H1 (cell line): ENCODE measurements at regions not wholly inside any gene's neighbourhood (a gene's known extent, or its start where the extent isn't known, plus 50 kb on each side); places are given as distances from the start of the nearest gene placed in this dataset.

Experiments used
- CTCF ChIA-PET: fragments of 300-600 bp; sonication (Branson Sonifier 250); formaldehyde crosslinking; loops from one replicate; lab custom pipeline; 2021; ENCODE audit not compliant: partially characterized antibody; lab: Charles Lee
- POLR2A ChIA-PET: fragments of 300-600 bp; sonication (Branson Sonifier 250); formaldehyde crosslinking; loops from one replicate; lab custom pipeline; 2021; ENCODE audit warnings: inconsistent platforms; ENCODE audit not compliant: partially characterized antibody; lab: Charles Lee
- DNase-seq, 2 experiments: peaks; one replicate each; pipeline versions ENCODE4 v3.0.0 to v3.0.0-alpha.2; 2010 to 2022; ENCODE audit warnings: low spot score in 2 of 2, low read depth in 1 of 2, mixed read lengths in 1 of 2
- FAIRE-seq: peaks from 2 replicates; lab custom pipeline; 2011; peaks lifted over from hg19 to GRCh38; lab: Jason Lieb, UNC
- H2AFZ ChIP-seq: 2 replicates; pipeline ENCODE4 v1.8.1; 2012; ENCODE audit warnings: low read length, inconsistent platforms
- H2AK5ac ChIP-seq: 2 replicates; pipeline ENCODE4 v1.6.1; 2013; ENCODE audit warnings: low read depth, low read length
- H2BK120ac ChIP-seq: replicated peaks from 2 replicates; pipeline ENCODE3; 2013; ENCODE audit warnings: low read depth, low read length, inconsistent platforms
- H2BK12ac ChIP-seq: 2 replicates; pipeline ENCODE4 v1.6.1; 2013; ENCODE audit warnings: low read depth, low read length
- H2BK15ac ChIP-seq: 2 replicates; pipeline ENCODE4 v1.6.1; 2013; ENCODE audit warnings: low read length
- H2BK20ac ChIP-seq: 2 replicates; pipeline ENCODE4 v1.6.1; 2013; ENCODE audit warnings: low read length
- H2BK5ac ChIP-seq: 2 replicates; pipeline ENCODE4 v1.6.1; 2013; ENCODE audit warnings: low read depth, low read length
- H3K14ac ChIP-seq: 2 replicates; pipeline ENCODE4 v1.6.1; 2013; ENCODE audit warnings: inconsistent platforms; ENCODE audit not compliant: insufficient read length
- H3K18ac ChIP-seq: 2 replicates; pipeline ENCODE4 v1.6.1; 2013; ENCODE audit warnings: low read length; ENCODE audit errors: extremely low read depth
- H3K23ac ChIP-seq: 2 replicates; pipeline ENCODE4 v1.6.1; 2013; ENCODE audit warnings: inconsistent platforms; ENCODE audit not compliant: insufficient read length
- H3K23me2 ChIP-seq: 2 replicates; pipeline ENCODE4 v1.6.1; 2013; ENCODE audit warnings: low read depth, low read length
- H3K27ac ChIP-seq: 2 replicates; pipeline ENCODE4 v1.6.1; 2011; ENCODE audit warnings: low read depth, low read length, inconsistent platforms
- H3K27me3 ChIP-seq, 4 experiments: replicated peaks in 1 of 4; 1 replicate in 1 of 4; 2 replicates in 3 of 4; pipeline versions ENCODE4 v1.6.1 to v1.8.1; 2011 to 2013; ENCODE audit warnings: low read length in 3 of 4, mild to moderate bottlenecking in 3 of 4, inconsistent platforms in 2 of 4, mixed read lengths in 2 of 4, moderate library complexity in 1 of 4; ENCODE audit not compliant: control insufficient read depth in 3 of 4, insufficient read depth in 3 of 4; ENCODE audit errors: extremely low read depth in 1 of 4
- H3K36me3 ChIP-seq, 4 experiments: 2 replicates each; pipeline versions ENCODE4 v1.6.1 to v1.8.1; 2011 to 2013; ENCODE audit warnings: mild to moderate bottlenecking in 4 of 4, low read length in 3 of 4, moderate library complexity in 2 of 4, control low read depth in 1 of 4, inconsistent platforms in 1 of 4; ENCODE audit not compliant: insufficient read depth in 4 of 4, control insufficient read depth in 2 of 4
- H3K4ac ChIP-seq: replicated peaks from 2 replicates; pipeline ENCODE3; 2013; ENCODE audit warnings: low read length, low read depth, mixed read lengths, inconsistent platforms; ENCODE audit not compliant: insufficient read length
- H3K4me1 ChIP-seq, 4 experiments: replicated peaks in 1 of 4; 1 replicate in 1 of 4; 2 replicates in 3 of 4; pipeline versions ENCODE4 v1.6.1 to v1.8.1; 2011 to 2013; ENCODE audit warnings: low read length in 3 of 4, inconsistent platforms in 2 of 4, mixed read lengths in 1 of 4; ENCODE audit not compliant: insufficient read depth in 4 of 4, control insufficient read depth in 3 of 4
- H3K4me2 ChIP-seq, 2 experiments: 2 replicates each; pipeline versions ENCODE4 v1.6.1 to v1.8.1; 2011 to 2013; ENCODE audit warnings: low read depth in 2 of 2, low read length in 2 of 2, control low read depth in 1 of 2, inconsistent platforms in 1 of 2, mild to moderate bottlenecking in 1 of 2; ENCODE audit not compliant: insufficient read depth in 1 of 2
- H3K4me3 ChIP-seq, 4 experiments: fragments of 200-600, 300-600 bp in 1 of 4; sonication (generic), shearing (Covaris generic), sonication (Bioruptor Twin) in 1 of 4; 2 replicates each; pipeline versions ENCODE4 v1.5.1 to v1.8.1; 2011 to 2016; ENCODE audit warnings: low read length in 4 of 4, low read depth in 3 of 4, control low read depth in 2 of 4, inconsistent platforms in 2 of 4, mild to moderate bottlenecking in 2 of 4, mixed read lengths in 1 of 4, moderate library complexity in 1 of 4; ENCODE audit not compliant: insufficient read depth in 2 of 4; ENCODE audit errors: extremely low read depth in 1 of 4
- H3K56ac ChIP-seq: replicated peaks from 2 replicates; pipeline ENCODE3; 2013; ENCODE audit warnings: low read depth, mild to moderate bottlenecking, mixed read lengths, low read length, inconsistent platforms; ENCODE audit not compliant: insufficient read length
- H3K79me1 ChIP-seq: 2 replicates; pipeline ENCODE4 v1.6.1; 2013; ENCODE audit warnings: low read depth, low read length, control low read depth
- H3K79me2 ChIP-seq, 2 experiments: 2 replicates each; pipeline versions ENCODE4 v1.6.1 to v1.8.1; 2012 to 2013; ENCODE audit warnings: low read length in 2 of 2, mild to moderate bottlenecking in 2 of 2, inconsistent platforms in 1 of 2; ENCODE audit not compliant: insufficient read depth in 2 of 2, control insufficient read depth in 1 of 2
- H3K9ac ChIP-seq, 4 experiments: replicated peaks in 1 of 4; 1 replicate in 1 of 4; 2 replicates in 3 of 4; pipeline versions ENCODE4 v1.6.1 to v1.8.1; 2011 to 2013; ENCODE audit warnings: low read depth in 3 of 4, low read length in 3 of 4, control low read depth in 2 of 4, mild to moderate bottlenecking in 2 of 4, moderate library complexity in 2 of 4, inconsistent platforms in 1 of 4; ENCODE audit errors: extremely low read depth in 1 of 4
- H3K9me3 ChIP-seq, 2 experiments: 2 replicates each; pipeline versions ENCODE4 v1.6.1 to v1.8.1; 2012 to 2013; ENCODE audit warnings: mild to moderate bottlenecking in 2 of 2, moderate library complexity in 2 of 2, control low read depth in 1 of 2, inconsistent platforms in 1 of 2, low read depth in 1 of 2, low read length in 1 of 2, mixed read lengths in 1 of 2; ENCODE audit not compliant: insufficient read depth in 2 of 2
- H4K20me1 ChIP-seq, 2 experiments: replicated peaks in 1 of 2; 2 replicates each; pipeline versions ENCODE3 to v1.8.1; 2011 to 2013; ENCODE audit warnings: inconsistent platforms in 2 of 2, low read length in 2 of 2, mild to moderate bottlenecking in 1 of 2; ENCODE audit not compliant: insufficient read depth in 2 of 2, control insufficient read depth in 1 of 2
- H4K5ac ChIP-seq: 2 replicates; pipeline ENCODE4 v1.6.1; 2013; ENCODE audit warnings: low read length, low read depth, mixed read lengths, inconsistent platforms; ENCODE audit not compliant: insufficient read length
- H4K8ac ChIP-seq: 2 replicates; pipeline ENCODE4 v1.8.0; 2013; ENCODE audit warnings: mild to moderate bottlenecking, moderate library complexity, low read length, inconsistent platforms; ENCODE audit not compliant: insufficient read depth; ENCODE audit errors: extremely low read depth
- H4K91ac ChIP-seq: replicated peaks from 2 replicates; pipeline ENCODE3; 2013; ENCODE audit warnings: low read length, mixed read lengths, inconsistent platforms; ENCODE audit not compliant: insufficient read length
- CBX5 ChIP-seq: fragments of 300-800, 300-1000 bp; sonication (generic); IDR thresholded peaks from 2 replicates; pipeline ENCODE4 v1.7.1; 2016; ENCODE audit warnings: antibody characterized with exemption, low read length, low read depth
- CHD1 ChIP-seq: IDR thresholded peaks from 2 replicates; pipeline ENCODE4 v1.6.1; 2012; ENCODE audit warnings: low read depth, low read length, improper control_type of control experiment
- CHD2 ChIP-seq: IDR thresholded peaks from 2 replicates; pipeline ENCODE4 v1.6.1; 2012; ENCODE audit warnings: low read length, improper control_type of control experiment
- CREB1 ChIP-seq: IDR thresholded peaks from 2 replicates; pipeline ENCODE4 v1.6.1; 2012; ENCODE audit warnings: inconsistent platforms
- KDM4A ChIP-seq: IDR thresholded peaks from one replicate; pipeline ENCODE4 v1.7.1; 2012; ENCODE audit warnings: low read depth, mild to moderate bottlenecking, moderate library complexity, low read length, inconsistent platforms; ENCODE audit not compliant: severe bottlenecking
- RBBP5 ChIP-seq: IDR thresholded peaks from 2 replicates; pipeline ENCODE4 v1.7.1; 2012; ENCODE audit warnings: low read depth, mild to moderate bottlenecking, inconsistent platforms, low read length, moderate library complexity, borderline replicate concordance
- SAP30 ChIP-seq: fragments of 300-600 bp; sonication (generic); IDR thresholded peaks from 2 replicates; pipeline ENCODE4 v1.7.1; 2012; ENCODE audit warnings: low read length, moderate library complexity, mild to moderate bottlenecking, inconsistent platforms; ENCODE audit not compliant: insufficient read depth, insufficient replicate concordance
- SP1 ChIP-seq: IDR thresholded peaks from 2 replicates; pipeline ENCODE4 v1.6.1; 2011; ENCODE audit warnings: low read depth, low read length
- TBP ChIP-seq: IDR thresholded peaks from 2 replicates; pipeline ENCODE4 v1.6.1; 2011; ENCODE audit warnings: low read depth, low read length, improper control_type of control experiment
- YY1 ChIP-seq: IDR thresholded peaks from 2 replicates; pipeline ENCODE4 v1.6.1; 2011; ENCODE audit warnings: low read depth, mild to moderate bottlenecking, low read length
- WGBS, 2 experiments: shearing (Covaris generic) in 1 of 2; methylation state at CpG; one replicate each; pipeline versions ENCODE4 v1.1.6 to v1.1.7; 2013 to 2015; ENCODE audit warnings: low lambda C conversion rate in 2 of 2, mixed read lengths in 2 of 2, inconsistent platforms in 1 of 2, low coverage in 1 of 2, missing lambda C conversion rate in 1 of 2; ENCODE audit not compliant: insufficient replicate concordance in 2 of 2, insufficient coverage in 1 of 2, insufficient read length in 1 of 2; ENCODE audit errors: extremely low coverage in 1 of 2, missing lambda C conversion rate in 1 of 2; 5-methylcytosine and 5-hydroxymethylcytosine counted together
- TF ChIP-seq, protein P1 (sequence below): IDR thresholded peaks from 2 replicates; pipeline ENCODE4 v1.6.1; 2011; ENCODE audit warnings: low read length, improper control_type of control experiment
- TF ChIP-seq, protein P2 (sequence below): IDR thresholded peaks from 2 replicates; pipeline ENCODE4 v1.6.1; 2012; ENCODE audit warnings: low read length, inconsistent platforms

DNA sequence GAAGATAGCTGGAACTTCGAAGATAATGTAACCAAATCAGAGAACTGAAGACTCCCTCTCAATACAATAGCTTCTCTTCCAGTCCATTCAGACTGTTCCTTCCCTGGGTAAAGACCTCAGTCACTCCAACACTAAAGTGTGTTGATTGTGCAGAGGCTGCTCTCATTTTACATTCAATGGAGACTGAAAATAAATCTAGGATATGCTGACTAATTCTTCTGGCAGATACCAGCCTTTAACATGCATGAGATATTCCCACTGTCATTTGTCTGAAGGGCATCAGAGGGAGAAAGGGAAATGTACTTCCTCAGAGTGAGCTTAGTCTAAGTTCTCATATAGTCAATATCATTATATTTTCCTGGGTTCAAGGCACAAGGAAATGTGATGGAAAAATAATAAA, 166.4 kb upstream of the IRAK1BP1 start:
- Histone ChIP-seq H2BK120ac (no peak overlapping the region), H4K91ac (no peak overlapping the region), H3K4me2 (no peak overlapping the region), H3K79me1 (no peaks in the 10 kb centered on the region), H3K9me3 (no peaks in the 10 kb centered on the region), H3K4me1 (no peaks in the 10 kb centered on the region), H3K14ac (no peak overlapping the region), H3K36me3 (no peaks in the 10 kb centered on the region), H3K79me2 (no peaks in the 10 kb centered on the region), H3K9ac (no peak overlapping the region), H2BK12ac (no peak overlapping the region), H3K27me3 (no peaks in the 10 kb centered on the region), H2BK5ac (no peak overlapping the region), H3K23me2 (no peaks in the 10 kb centered on the region), H4K8ac (no peak overlapping the region), H3K18ac (no peak overlapping the region), H4K5ac (no peak overlapping the region), H2BK15ac (no peak overlapping the region), H3K4me3 (no peak overlapping the region), H3K4ac (no peak overlapping the region), H2AK5ac (no peak overlapping the region), H3K27ac (no peak overlapping the region), H2BK20ac (no peak overlapping the region), H3K23ac (no peak overlapping the region), H3K56ac (no peak overlapping the region), H4K20me1 (no peaks in the 10 kb centered on the region), H2AFZ (no peak overlapping the region)
- WGBS, 2 experiments: 65% methylated on average over 1 of the region's 1 CpG; no CpG with 5 or more reads in 1 of the 2 experiments
- no peak for DNase-seq
- no peak for FAIRE-seq
- ChIA-PET POLR2A (no interaction called here), CTCF (interaction anchor here (0.9 to 1.3 kb wide), 3 partner anchors 9 to 25 kb away, joined by 3 to 4 read pairs (median 3); no protein-coding TSS in a partner anchor)
- TF ChIP-seq, protein P1, sequence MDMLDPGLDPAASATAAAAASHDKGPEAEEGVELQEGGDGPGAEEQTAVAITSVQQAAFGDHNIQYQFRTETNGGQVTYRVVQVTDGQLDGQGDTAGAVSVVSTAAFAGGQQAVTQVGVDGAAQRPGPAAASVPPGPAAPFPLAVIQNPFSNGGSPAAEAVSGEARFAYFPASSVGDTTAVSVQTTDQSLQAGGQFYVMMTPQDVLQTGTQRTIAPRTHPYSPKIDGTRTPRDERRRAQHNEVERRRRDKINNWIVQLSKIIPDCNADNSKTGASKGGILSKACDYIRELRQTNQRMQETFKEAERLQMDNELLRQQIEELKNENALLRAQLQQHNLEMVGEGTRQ: no peak
- TF ChIP-seq CHD1: no peak
- TF ChIP-seq CREB1: no peak
- TF ChIP-seq KDM4A: no peak
- TF ChIP-seq, protein P2, sequence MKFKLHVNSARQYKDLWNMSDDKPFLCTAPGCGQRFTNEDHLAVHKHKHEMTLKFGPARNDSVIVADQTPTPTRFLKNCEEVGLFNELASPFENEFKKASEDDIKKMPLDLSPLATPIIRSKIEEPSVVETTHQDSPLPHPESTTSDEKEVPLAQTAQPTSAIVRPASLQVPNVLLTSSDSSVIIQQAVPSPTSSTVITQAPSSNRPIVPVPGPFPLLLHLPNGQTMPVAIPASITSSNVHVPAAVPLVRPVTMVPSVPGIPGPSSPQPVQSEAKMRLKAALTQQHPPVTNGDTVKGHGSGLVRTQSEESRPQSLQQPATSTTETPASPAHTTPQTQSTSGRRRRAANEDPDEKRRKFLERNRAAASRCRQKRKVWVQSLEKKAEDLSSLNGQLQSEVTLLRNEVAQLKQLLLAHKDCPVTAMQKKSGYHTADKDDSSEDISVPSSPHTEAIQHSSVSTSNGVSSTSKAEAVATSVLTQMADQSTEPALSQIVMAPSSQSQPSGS: no peak
- no peak for TF ChIP-seq TBP
- no peak for TF ChIP-seq YY1
- TF ChIP-seq CBX5: no peak
- TF ChIP-seq RBBP5: no peak
- no peak for TF ChIP-seq CHD2
- TF ChIP-seq SAP30: no peak
- TF ChIP-seq SP1: no peak
